ENCODE measurements at regions not wholly inside any gene's neighbourhood (a gene's known extent, or its start where the extent isn't known, plus 50 kb on each side); places are given as distances from the start of the nearest gene placed in this dataset.
"Not testable (repeated sequence)": the region's sequence is repeated elsewhere in the genome, so short reads cannot be mapped to it uniquely, and the experiment has no call there.

- DNase-seq = no peak
Observed at GRCh38 chr3:166296179-166296783, 459.1 kb upstream of the BCHE start.

- DNase-seq = no peak
Observed at GRCh38 chr3:166291186-166291955, 454.1 kb upstream of the BCHE start.

- DNase-seq = no peak
Observed at GRCh38 chr3:166285001-166285400, 447.8 kb upstream of the BCHE start.

- DNase-seq = peak in 1 of 3 donors; percentile 1
Observed at GRCh38 chr3:166283840-166284239, 446.6 kb upstream of the BCHE start.

- no peak for DNase-seq
Observed at GRCh38 chr3:166282931-166283330, 445.7 kb upstream of the BCHE start.

- no peak for DNase-seq
Observed at GRCh38 chr3:166279636-166280035, 442.4 kb upstream of the BCHE start.

- DNase-seq = no peak
Observed at GRCh38 chr3:166275024-166275390, 437.8 kb upstream of the BCHE start.

- no peak for DNase-seq
Observed at GRCh38 chr3:166274351-166275023, 437.3 kb upstream of the BCHE start.

GRCh38 chr3:166270429-166270828, 433.2 kb upstream of the BCHE start:
- DNase-seq = no peak

GRCh38 chr3:166265153-166265552, 427.9 kb upstream of the BCHE start:
- DNase-seq = no peak

GRCh38 chr3:166263460-166263859, 426.2 kb upstream of the BCHE start:
- DNase-seq = no peak

GRCh38 chr3:166258293-166258850, 421.1 kb upstream of the BCHE start:
- DNase-seq = not testable (repeated sequence)

GRCh38 chr3:166257715-166258114, 420.5 kb upstream of the BCHE start:
- DNase-seq = no peak

- DNase-seq = no peak
Observed at GRCh38 chr3:166248784-166249183, 411.6 kb upstream of the BCHE start.

- no peak for DNase-seq
Observed at GRCh38 chr3:166243511-166243910, 406.3 kb upstream of the BCHE start.

- no peak for DNase-seq
Observed at GRCh38 chr3:166223120-166223519, 385.9 kb upstream of the BCHE start.

- no peak for DNase-seq
Observed at GRCh38 chr3:166211451-166211850, 374.2 kb upstream of the BCHE start.

- DNase-seq = no peak
Observed at GRCh38 chr3:166209701-166210100, 372.5 kb upstream of the BCHE start.

GRCh38 chr3:166205158-166205557, 367.9 kb upstream of the BCHE start:
- DNase-seq = no peak

- no peak for DNase-seq
Observed at GRCh38 chr3:166201476-166201875, 364.3 kb upstream of the BCHE start.

- DNase-seq = no peak
Observed at GRCh38 chr3:166199491-166199890, 362.3 kb upstream of the BCHE start.

- no peak for DNase-seq
Observed at GRCh38 chr3:166195808-166196207, 358.6 kb upstream of the BCHE start.

- DNase-seq = no peak
Observed at GRCh38 chr3:166191411-166191810, 354.2 kb upstream of the BCHE start.

GRCh38 chr3:166190360-166190759, 353.1 kb upstream of the BCHE start:
- no peak for DNase-seq

Measured in suppressor macrophage treated with lipopolysaccharide for 1 hour (primary cell).